Stimulated activated naive CD8-positive, alpha-beta T cell treated with anti-CD3 and anti-CD28 coated beads, Interleukin-15, amount 100 ng/mL, for 72 hours (primary cell): ENCODE measurements at regions not wholly inside any gene's neighbourhood (a gene's known extent, or its start where the extent isn't known, plus 50 kb on each side); places are given as distances from the start of the nearest gene placed in this dataset.

Source experiments
- ATAC-seq: fragments of 150-1000 bp; cut with Tn5 transposase; 2 replicates; pipeline ENCODE4 v1.10.0; 2021; ENCODE audit warnings: mild to moderate bottlenecking, moderate library complexity
- DNase-seq, 2 donors: peaks; one replicate each; pipeline ENCODE4 v3.0.0; 2021 to 2022
- H3K27ac Mint-ChIP-seq, 2 donors: one replicate each; pipeline ENCODE4 v1.8.0; 2022; ENCODE audit warnings: mild to moderate bottlenecking in 2 of 2, mixed read lengths in 2 of 2, moderate library complexity in 2 of 2
- H3K27me3 Mint-ChIP-seq: one replicate; pipeline ENCODE4 v1.8.0; 2022; ENCODE audit warnings: mixed read lengths
- H3K4me1 Mint-ChIP-seq: one replicate; pipeline ENCODE4 v1.8.0; 2022; ENCODE audit warnings: mild to moderate bottlenecking, mixed read lengths
- H3K4me3 Mint-ChIP-seq, 2 donors: one replicate each; pipeline ENCODE4 v1.8.0; 2022; ENCODE audit warnings: mild to moderate bottlenecking in 2 of 2, mixed read lengths in 2 of 2, moderate library complexity in 1 of 2
- H3K9me3 Mint-ChIP-seq, 2 donors: one replicate each; pipeline ENCODE4 v1.8.0; 2022; ENCODE audit warnings: mixed read lengths in 2 of 2

GRCh38 chr6:120671519-120671918 is 662.8 kb downstream of the TBC1D32 start:
- ATAC-seq: no peak
- no peak for DNase-seq
- Mint-ChIP-seq H3K4me1 (no peaks in the 10 kb centered on the region), H3K9me3 (peaks cover 2 to 16% of the 10 kb centered on the region in 2 donors), H3K4me3 (no peak overlapping the region), H3K27me3 (no peaks in the 10 kb centered on the region), H3K27ac (no peak overlapping the region)

- DNase-seq (no peak), ATAC-seq (no peak)
- no peaks in the 10 kb centered on the region for H3K27me3 Mint-ChIP-seq
- H3K27ac Mint-ChIP-seq: no peak overlapping the region
- no peaks in the 10 kb centered on the region for H3K4me1 Mint-ChIP-seq
- peaks cover 3 to 8% of the 10 kb centered on the region in 2 donors for H3K9me3 Mint-ChIP-seq
- no peak overlapping the region for H3K4me3 Mint-ChIP-seq
Observed at GRCh38 chr6:120652506-120652905, 681.8 kb downstream of the TBC1D32 start.

GRCh38 chr6:120648713-120649112 is 685.6 kb downstream of the TBC1D32 start:
- H3K27me3 Mint-ChIP-seq: no peaks in the 10 kb centered on the region
- no peak overlapping the region for H3K4me3 Mint-ChIP-seq
- no peak for DNase-seq
- ATAC-seq: no peak
- H3K27ac Mint-ChIP-seq: no peak overlapping the region
- H3K4me1 Mint-ChIP-seq: no peaks in the 10 kb centered on the region
- peaks cover 8 to 10% of the 10 kb centered on the region in 2 donors for H3K9me3 Mint-ChIP-seq

- no peak for ATAC-seq
Observed at GRCh38 chr6:120646101-120646500, 688.2 kb downstream of the TBC1D32 start.

GRCh38 chr6:120632975-120633374 is 701.3 kb downstream of the TBC1D32 start:
- Mint-ChIP-seq H3K27ac (no peak overlapping the region), H3K4me1 (no peaks in the 10 kb centered on the region), H3K4me3 (no peak overlapping the region), H3K9me3 (peaks cover 0 to 4% of the 10 kb centered on the region in 2 donors), H3K27me3 (no peaks in the 10 kb centered on the region)
- ATAC-seq (no peak), DNase-seq (no peak)

More at GRCh38 chr6:120646101-120646500, 688.2 kb downstream of the TBC1D32 start:
- DNase-seq: no peak
- Mint-ChIP-seq H3K27me3 (no peaks in the 10 kb centered on the region), H3K9me3 (peaks cover 7 to 8% of the 10 kb centered on the region in 2 donors), H3K27ac (no peak overlapping the region), H3K4me1 (no peaks in the 10 kb centered on the region), H3K4me3 (no peak overlapping the region)

- no peak overlapping the region for H3K4me3 Mint-ChIP-seq
- H3K4me1 Mint-ChIP-seq: no peaks in the 10 kb centered on the region
- H3K27ac Mint-ChIP-seq: no peak overlapping the region
- ATAC-seq: no peak
- no peaks in the 10 kb centered on the region for H3K27me3 Mint-ChIP-seq
- no peak for DNase-seq
- peaks cover 0 to 4% of the 10 kb centered on the region in 2 donors for H3K9me3 Mint-ChIP-seq
Observed at GRCh38 chr6:120627612-120628011, 706.7 kb downstream of the TBC1D32 start.

- no peak for ATAC-seq
Observed at GRCh38 chr6:120622127-120622631, 712.1 kb downstream of the TBC1D32 start.

GRCh38 chr6:120620900-120621299 is 713.4 kb downstream of the TBC1D32 start:
- no peak for DNase-seq
- Mint-ChIP-seq H3K9me3 (peaks cover 0 to 7% of the 10 kb centered on the region in 2 donors), H3K27me3 (no peaks in the 10 kb centered on the region), H3K27ac (no peak overlapping the region), H3K4me3 (no peak overlapping the region), H3K4me1 (no peaks in the 10 kb centered on the region)
- no peak for ATAC-seq

More at GRCh38 chr6:120622127-120622631, 712.1 kb downstream of the TBC1D32 start:
- H3K27me3 Mint-ChIP-seq: no peaks in the 10 kb centered on the region
- H3K9me3 Mint-ChIP-seq: peaks cover 0 to 7% of the 10 kb centered on the region in 2 donors
- H3K27ac Mint-ChIP-seq: no peak overlapping the region
- no peak for DNase-seq
- H3K4me3 Mint-ChIP-seq: no peak overlapping the region
- H3K4me1 Mint-ChIP-seq: no peaks in the 10 kb centered on the region

GRCh38 chr6:120615238-120615637 is 719.0 kb downstream of the TBC1D32 start:
- Mint-ChIP-seq H3K4me3 (no peak overlapping the region), H3K9me3 (no peaks in the 10 kb centered on the region), H3K27ac (no peak overlapping the region), H3K27me3 (no peaks in the 10 kb centered on the region), H3K4me1 (no peaks in the 10 kb centered on the region)
- ATAC-seq (no peak), DNase-seq (no peak)

GRCh38 chr6:120614723-120615122 is 719.6 kb downstream of the TBC1D32 start:
- no peak for ATAC-seq
- Mint-ChIP-seq H3K4me3 (no peak overlapping the region), H3K4me1 (no peaks in the 10 kb centered on the region), H3K9me3 (no peaks in the 10 kb centered on the region), H3K27me3 (no peaks in the 10 kb centered on the region), H3K27ac (no peak overlapping the region)
- no peak for DNase-seq

- Mint-ChIP-seq H3K4me3 (no peak overlapping the region), H3K27me3 (no peaks in the 10 kb centered on the region), H3K27ac (no peak overlapping the region), H3K4me1 (no peaks in the 10 kb centered on the region), H3K9me3 (no peaks in the 10 kb centered on the region)
- DNase-seq (no peak), ATAC-seq (no peak)
Observed at GRCh38 chr6:120608826-120609225, 725.5 kb downstream of the TBC1D32 start.

- no peak for DNase-seq
- Mint-ChIP-seq H3K4me3 (no peak overlapping the region), H3K27ac (no peak overlapping the region), H3K27me3 (no peaks in the 10 kb centered on the region), H3K9me3 (no peaks in the 10 kb centered on the region), H3K4me1 (no peaks in the 10 kb centered on the region)
- ATAC-seq: no peak
Observed at GRCh38 chr6:120606743-120607142, 727.5 kb downstream of the TBC1D32 start.

- Mint-ChIP-seq H3K9me3 (no peaks in the 10 kb centered on the region), H3K4me1 (no peaks in the 10 kb centered on the region), H3K27me3 (no peaks in the 10 kb centered on the region), H3K4me3 (no peak overlapping the region), H3K27ac (no peak overlapping the region)
- DNase-seq (no peak), ATAC-seq (no peak)
Observed at GRCh38 chr6:120604510-120604909, 729.8 kb downstream of the TBC1D32 start.

- H3K4me3 Mint-ChIP-seq: no peak overlapping the region
- no peaks in the 10 kb centered on the region for H3K9me3 Mint-ChIP-seq
- no peak for DNase-seq
- ATAC-seq: no peak
- no peaks in the 10 kb centered on the region for H3K4me1 Mint-ChIP-seq
- H3K27ac Mint-ChIP-seq: no peak overlapping the region
- no peaks in the 10 kb centered on the region for H3K27me3 Mint-ChIP-seq
Observed at GRCh38 chr6:120590611-120591010, 743.7 kb downstream of the TBC1D32 start.

GRCh38 chr6:120588424-120588823 is 745.9 kb downstream of the TBC1D32 start:
- H3K4me3 Mint-ChIP-seq: no peak overlapping the region
- no peak for DNase-seq
- no peak overlapping the region for H3K27ac Mint-ChIP-seq
- no peaks in the 10 kb centered on the region for H3K27me3 Mint-ChIP-seq
- no peaks in the 10 kb centered on the region for H3K9me3 Mint-ChIP-seq
- no peaks in the 10 kb centered on the region for H3K4me1 Mint-ChIP-seq
- ATAC-seq: no peak

- ATAC-seq: no peak
- Mint-ChIP-seq H3K4me1 (no peaks in the 10 kb centered on the region), H3K27ac (no peak overlapping the region), H3K9me3 (no peaks in the 10 kb centered on the region), H3K27me3 (no peaks in the 10 kb centered on the region), H3K4me3 (no peak overlapping the region)
- DNase-seq: no peak
Observed at GRCh38 chr6:120587381-120587780, 746.9 kb downstream of the TBC1D32 start.

- H3K4me1 Mint-ChIP-seq: no peaks in the 10 kb centered on the region
- no peaks in the 10 kb centered on the region for H3K27me3 Mint-ChIP-seq
- ATAC-seq (no peak), DNase-seq (no peak)
- no peak overlapping the region for H3K4me3 Mint-ChIP-seq
- no peaks in the 10 kb centered on the region for H3K9me3 Mint-ChIP-seq
- no peak overlapping the region for H3K27ac Mint-ChIP-seq
Observed at GRCh38 chr6:120584111-120584760, 750.0 kb downstream of the TBC1D32 start.
